HepG2 (cell line): ENCODE measurements at regions not wholly inside any gene's neighbourhood (a gene's known extent, or its start where the extent isn't known, plus 50 kb on each side); places are given as distances from the start of the nearest gene placed in this dataset.

Source experiments
- ATAC-seq: fragments of 200-7000 bp; cut with Tn5 transposase; 3 replicates; pipeline ENCODE4 v1.9.1; 2020; ENCODE audit warnings: mild to moderate bottlenecking, moderate library complexity
- BruUV-seq: library from RNA; stranded (reverse); fragments of 400-500 nt; replicated peaks from 2 replicates; lab custom pipeline; 2021; lab: Mats Ljungman, UMichigan
- CTCF ChIA-PET: fragments of 300-600 bp; formaldehyde crosslinking; extraction: SDS; loops from one replicate; lab custom pipeline; 2021; ENCODE audit warnings: low total read pairs, inconsistent platforms, low intra/inter-chr PET ratio; lab: Yijun Ruan, JAX
- POLR2A ChIA-PET: fragments of 350-600 bp; sonication (Branson Sonifier 250); formaldehyde crosslinking; loops from one replicate; lab custom pipeline; 2020; ENCODE audit warnings: antibody characterized with exemption, inconsistent platforms; lab: Yijun Ruan, JAX
- DNase-seq: peaks from one replicate; pipeline ENCODE4 v3.0.0-alpha.2; 2015; ENCODE audit warnings: low spot score
- FAIRE-seq: peaks from 3 replicates; lab custom pipeline; 2011; peaks lifted over from hg19 to GRCh38; lab: Jason Lieb, UNC
- H2AFZ ChIP-seq: one replicate; pipeline ENCODE4 v1.6.1; 2011; ENCODE audit warnings: low read length, inconsistent platforms
- H3K27ac ChIP-seq: fragments of 300-600 bp; 3 replicates; pipeline ENCODE4 v1.8.0; 2011; ENCODE audit warnings: mixed run types, mild to moderate bottlenecking, mixed read lengths, low read length, inconsistent platforms; ENCODE audit not compliant: insufficient read depth; ENCODE audit errors: extremely low read length
- H3K27me3 ChIP-seq, 2 experiments: fragments of 200-600 bp in 1 of 2; 2 replicates in 1 of 2; 3 replicates in 1 of 2; pipeline versions ENCODE4 v1.6.0 to v1.8.0; 2011; ENCODE audit warnings: low read length in 2 of 2, mild to moderate bottlenecking in 2 of 2, moderate library complexity in 2 of 2, inconsistent platforms in 1 of 2; ENCODE audit not compliant: insufficient read depth in 2 of 2, control insufficient read depth in 1 of 2
- H3K36me3 ChIP-seq, 2 experiments: fragments of 200-600 bp in 1 of 2; replicated peaks in 1 of 2; 2 replicates in 1 of 2; 3 replicates in 1 of 2; pipeline versions ENCODE4 v1.5.1 to v1.8.0; 2011; ENCODE audit warnings: low read length in 2 of 2, inconsistent platforms in 1 of 2; ENCODE audit not compliant: insufficient read depth in 2 of 2, control insufficient read depth in 1 of 2
- H3K4me1 ChIP-seq: 2 replicates; pipeline ENCODE4 v1.5.1; 2012; ENCODE audit warnings: low read length, inconsistent platforms; ENCODE audit not compliant: insufficient read depth
- H3K4me2 ChIP-seq: 2 replicates; pipeline ENCODE4 v1.6.0; 2011; ENCODE audit warnings: low read depth, low read length, inconsistent platforms
- H3K4me3 ChIP-seq, 3 experiments: fragments of 200-600 bp in 1 of 3; sonication (generic), shearing (Covaris generic) in 1 of 3; replicated peaks in 1 of 3; 2 replicates each; pipeline ENCODE4 v1.5.1; 2011 to 2016; ENCODE audit warnings: low read length in 3 of 3, inconsistent platforms in 2 of 3, low read depth in 2 of 3, mild to moderate bottlenecking in 2 of 3, control low read depth in 1 of 3, mixed read lengths in 1 of 3; ENCODE audit not compliant: insufficient read depth in 1 of 3
- H3K79me2 ChIP-seq: one replicate; pipeline ENCODE4 v1.6.1; 2011; ENCODE audit warnings: low read length, inconsistent platforms; ENCODE audit not compliant: insufficient read depth
- H3K9ac ChIP-seq: 2 replicates; pipeline ENCODE4 v1.6.0; 2011; ENCODE audit warnings: mild to moderate bottlenecking, low read depth, low read length, inconsistent platforms; ENCODE audit not compliant: insufficient read depth
- H3K9me3 ChIP-seq: 2 replicates; pipeline ENCODE4 v1.5.1; 2012; ENCODE audit warnings: mild to moderate bottlenecking, low read length
- H4K20me1 ChIP-seq: 2 replicates; pipeline ENCODE4 v1.6.0; 2011; ENCODE audit warnings: inconsistent platforms, mild to moderate bottlenecking, low read length, moderate library complexity; ENCODE audit not compliant: insufficient read depth
- AKAP8 ChIP-seq: sonication (generic); formaldehyde crosslinking; IDR thresholded peaks from 2 replicates; pipeline ENCODE4 v1.5.1; 2020; ENCODE audit warnings: mild to moderate bottlenecking, missing genetic modification reagents
- ATF2 ChIP-seq: sonication (generic); formaldehyde crosslinking; IDR thresholded peaks from 2 replicates; pipeline ENCODE4 v1.4.0; 2020; ENCODE audit warnings: missing genetic modification reagents
- HHEX ChIP-seq: IDR thresholded peaks from 2 replicates; pipeline ENCODE4 v1.6.1; 2016; ENCODE audit warnings: control low read depth
- HNRNPUL1 ChIP-seq: fragments of 200-400 bp; formaldehyde crosslinking; IDR thresholded peaks from 2 replicates; pipeline ENCODE4 v1.6.1; 2017; ENCODE audit warnings: low read depth, mild to moderate bottlenecking, low read length, moderate library complexity
- RARG ChIP-seq: sonication (generic); formaldehyde crosslinking; IDR thresholded peaks from 2 replicates; pipeline ENCODE4 v1.4.0; 2020; ENCODE audit warnings: low read depth, mild to moderate bottlenecking, missing genetic modification reagents
- REPIN1 ChIP-seq: sonication (generic); formaldehyde crosslinking; IDR thresholded peaks from 2 replicates; pipeline ENCODE4 v1.8.0; 2022; ENCODE audit warnings: missing genetic modification reagents, low read depth, mild to moderate bottlenecking, borderline replicate concordance
- SAFB2 ChIP-seq: sonication (generic); formaldehyde crosslinking; IDR thresholded peaks from 2 replicates; pipeline ENCODE4 v1.5.1; 2020; ENCODE audit warnings: missing genetic modification reagents, low read depth, mild to moderate bottlenecking, borderline replicate concordance
- SP5 ChIP-seq: IDR thresholded peaks from 2 replicates; pipeline ENCODE4 v1.6.1; 2016; ENCODE audit warnings: low read depth, borderline replicate concordance
- SRSF4 ChIP-seq: fragments of 200-400 bp; formaldehyde crosslinking; IDR thresholded peaks from one replicate; pipeline ENCODE4 v1.6.1; 2018; ENCODE audit warnings: mild to moderate bottlenecking, low read depth, low read length, moderate library complexity; ENCODE audit not compliant: poor library complexity, severe bottlenecking
- SRY ChIP-seq: sonication (generic); formaldehyde crosslinking; IDR thresholded peaks from 2 replicates; pipeline ENCODE4 v1.8.0; 2022; ENCODE audit warnings: mild to moderate bottlenecking, missing genetic modification reagents
- TCF7L2 ChIP-seq: IDR thresholded peaks from 2 replicates; pipeline ENCODE4 v1.6.1; 2011; ENCODE audit warnings: mild to moderate bottlenecking, low read depth, low read length, moderate library complexity
- TEF ChIP-seq: sonication (generic); formaldehyde crosslinking; IDR thresholded peaks from 2 replicates; pipeline ENCODE4 v1.5.0; 2020; ENCODE audit warnings: missing genetic modification reagents
- ZBTB39 ChIP-seq: sonication (generic); formaldehyde crosslinking; IDR thresholded peaks from 2 replicates; pipeline ENCODE4 v1.5.0; 2020; ENCODE audit warnings: missing genetic modification reagents
- ZNF235 ChIP-seq: sonication (generic); formaldehyde crosslinking; IDR thresholded peaks from 2 replicates; pipeline ENCODE4 v1.8.1; 2023; ENCODE audit warnings: mild to moderate bottlenecking, missing genetic modification reagents, borderline replicate concordance
- ZNF292 ChIP-seq: sonication (generic); formaldehyde crosslinking; IDR thresholded peaks from 2 replicates; pipeline ENCODE4 v1.8.1; 2022; ENCODE audit warnings: mild to moderate bottlenecking, low read depth, missing genetic modification reagents, borderline replicate concordance
- ZNF720 ChIP-seq: sonication (generic); formaldehyde crosslinking; IDR thresholded peaks from 2 replicates; pipeline ENCODE4 v1.4.0; 2020; ENCODE audit warnings: missing genetic modification reagents
- ZNF761 ChIP-seq: sonication (generic); formaldehyde crosslinking; conservative IDR thresholded peaks from 2 replicates; pipeline ENCODE4 v1.4.0; 2020; ENCODE audit warnings: mild to moderate bottlenecking, missing genetic modification reagents
- WGBS: methylation state at CpG from one replicate; pipeline ENCODE4 v1.1.6; 2017; ENCODE audit warnings: low lambda C conversion rate; 5-methylcytosine and 5-hydroxymethylcytosine counted together
- in situ Hi-C: cut with HindIII; loops from 2 replicates; pipeline ENCODE4 v1.10.0; 2017; ENCODE audit warnings: low pct_unique_long_range_greater_than_20kb; ENCODE audit not compliant: extremely low pct_ligation_motif_present
- intact Hi-C: fragments of 100-400 bp; cut with micrococcal nuclease; formaldehyde crosslinking; loops from one replicate; pipeline ENCODE4 v1.10.0; 2022; ENCODE audit not compliant: unreplicated experiment
- TF ChIP-seq, protein P1 (sequence below): sonication (generic); formaldehyde crosslinking; IDR thresholded peaks from 2 replicates; pipeline ENCODE4 v1.4.0; 2020; ENCODE audit warnings: mild to moderate bottlenecking, low read depth, missing genetic modification reagents

- TF ChIP-seq, protein P1, sequence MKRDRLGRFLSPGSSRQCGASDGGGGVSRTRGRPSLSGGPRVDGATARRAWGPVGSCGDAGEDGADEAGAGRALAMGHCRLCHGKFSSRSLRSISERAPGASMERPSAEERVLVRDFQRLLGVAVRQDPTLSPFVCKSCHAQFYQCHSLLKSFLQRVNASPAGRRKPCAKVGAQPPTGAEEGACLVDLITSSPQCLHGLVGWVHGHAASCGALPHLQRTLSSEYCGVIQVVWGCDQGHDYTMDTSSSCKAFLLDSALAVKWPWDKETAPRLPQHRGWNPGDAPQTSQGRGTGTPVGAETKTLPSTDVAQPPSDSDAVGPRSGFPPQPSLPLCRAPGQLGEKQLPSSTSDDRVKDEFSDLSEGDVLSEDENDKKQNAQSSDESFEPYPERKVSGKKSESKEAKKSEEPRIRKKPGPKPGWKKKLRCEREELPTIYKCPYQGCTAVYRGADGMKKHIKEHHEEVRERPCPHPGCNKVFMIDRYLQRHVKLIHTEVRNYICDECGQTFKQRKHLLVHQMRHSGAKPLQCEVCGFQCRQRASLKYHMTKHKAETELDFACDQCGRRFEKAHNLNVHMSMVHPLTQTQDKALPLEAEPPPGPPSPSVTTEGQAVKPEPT (CRISPR knock-in tag): no peak
- no peak for TF ChIP-seq TCF7L2
These were observed 73.8 kb upstream of the PHOX2B start (continued) for GRCh38 chr4:41822325-41822724.

DNA sequence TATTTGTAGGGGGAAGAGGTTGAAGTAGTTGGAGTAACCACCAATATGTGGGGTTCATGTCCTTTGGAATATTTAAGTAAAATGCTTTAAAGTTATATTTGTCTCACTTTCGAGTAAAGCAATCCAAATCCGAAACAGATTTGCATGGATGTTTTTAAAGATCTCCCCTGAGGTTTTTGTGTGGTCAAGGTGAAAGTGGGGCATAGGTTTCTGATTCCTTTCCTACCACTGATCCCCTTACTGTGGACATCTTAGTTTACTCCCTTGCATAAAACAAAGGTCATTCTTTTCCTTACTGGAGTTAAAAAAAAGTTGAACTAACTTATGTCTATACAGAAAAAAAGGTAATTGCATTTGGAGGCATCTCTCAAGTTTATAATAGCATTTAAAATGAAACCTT is 71.9 kb upstream of the PHOX2B start:
- no peak overlapping the region for H3K27ac ChIP-seq
- no peak for FAIRE-seq
- no peak overlapping the region for H3K9ac ChIP-seq
- no peaks in the 10 kb centered on the region for H3K36me3 ChIP-seq
- no peak overlapping the region for H3K4me3 ChIP-seq
- no peaks in the 10 kb centered on the region for H3K4me1 ChIP-seq
- DNase-seq: no peak
- intact Hi-C loops (no loop called here), in situ Hi-C loops (no loop called here)
- 0% methylated on average over 2 of the region's 2 CpGs for WGBS
- BruUV-seq: no TSS peak
- H3K4me2 ChIP-seq: no peak overlapping the region
- TF ChIP-seq SP5 (CRISPR knock-in tag) (no peak), SRY (CRISPR knock-in tag) (no peak), REPIN1 (CRISPR knock-in tag) (no peak), SRSF4 (no peak), HHEX (CRISPR knock-in tag) (no peak), SAFB2 (CRISPR knock-in tag) (no peak), RARG (CRISPR knock-in tag) (no peak), TEF (no peak), AKAP8 (CRISPR knock-in tag) (no peak), ATF2 (no peak), ZNF235 (no peak), ZBTB39 (no peak), ZNF292 (CRISPR knock-in tag) (no peak), ZNF720 (CRISPR knock-in tag) (no peak), HNRNPUL1 (no peak), ZNF761 (CRISPR knock-in tag) (no peak)
- H2AFZ ChIP-seq: no peak overlapping the region
- no peaks in the 10 kb centered on the region for H4K20me1 ChIP-seq
- no peaks in the 10 kb centered on the region for H3K79me2 ChIP-seq
- ChIA-PET CTCF (no interaction called here), POLR2A (no interaction called here)
- no peaks in the 10 kb centered on the region; a peak in 1 of 5 replicates for H3K27me3 ChIP-seq
- H3K9me3 ChIP-seq: no peaks in the 10 kb centered on the region
- no peak for ATAC-seq
